Mesenchymal stem cell (in vitro differentiated cells and primary cell): ENCODE measurements at regions not wholly inside any gene's neighbourhood (a gene's known extent, or its start where the extent isn't known, plus 50 kb on each side); places are given as distances from the start of the nearest gene placed in this dataset.

Source experiments
- DNase-seq: peaks from one replicate; pipeline ENCODE4 v3.0.0-alpha.2; 2013
- H2AFZ ChIP-seq: one replicate; pipeline ENCODE4 v1.6.1; 2013; ENCODE audit warnings: low read depth, mild to moderate bottlenecking, control low read depth, inconsistent platforms, low read length, moderate library complexity
- H2AK5ac ChIP-seq: 2 replicates; pipeline ENCODE4 v1.6.1; 2013; ENCODE audit warnings: low read length, moderate library complexity, mild to moderate bottlenecking, inconsistent platforms; ENCODE audit not compliant: severe bottlenecking
- H2BK120ac ChIP-seq: one replicate; pipeline ENCODE4 v1.6.1; 2013; ENCODE audit warnings: low read depth, mild to moderate bottlenecking, inconsistent platforms, low read length, moderate library complexity
- H2BK12ac ChIP-seq, 2 experiments: one replicate each; pipeline ENCODE4 v1.6.1; 2013; ENCODE audit warnings: inconsistent platforms in 2 of 2, low read length in 2 of 2, mild to moderate bottlenecking in 2 of 2, moderate library complexity in 2 of 2, control low read depth in 1 of 2
- H2BK15ac ChIP-seq: one replicate; pipeline ENCODE4 v1.6.1; 2013; ENCODE audit warnings: mild to moderate bottlenecking, low read depth, inconsistent platforms; ENCODE audit not compliant: poor library complexity, severe bottlenecking
- H2BK5ac ChIP-seq: 2 replicates; pipeline ENCODE4 v1.6.1; 2013; ENCODE audit warnings: low read depth, mild to moderate bottlenecking, low read length, control low read depth, inconsistent platforms; ENCODE audit not compliant: poor library complexity, severe bottlenecking
- H3K14ac ChIP-seq, 2 experiments: one replicate each; pipeline ENCODE4 v1.6.1; 2013; ENCODE audit warnings: inconsistent platforms in 2 of 2, low read length in 2 of 2, control low read depth in 1 of 2, mild to moderate bottlenecking in 1 of 2, moderate library complexity in 1 of 2
- H3K18ac ChIP-seq, 2 experiments: one replicate each; pipeline ENCODE4 v1.6.1; 2013; ENCODE audit warnings: inconsistent platforms in 2 of 2, low read length in 2 of 2, control low read depth in 1 of 2, low read depth in 1 of 2, mild to moderate bottlenecking in 1 of 2
- H3K23ac ChIP-seq, 2 experiments: one replicate each; pipeline ENCODE4 v1.6.1; 2013; ENCODE audit warnings: inconsistent platforms in 2 of 2, low read length in 2 of 2, mild to moderate bottlenecking in 2 of 2, moderate library complexity in 2 of 2, control low read depth in 1 of 2
- H3K27ac ChIP-seq: 2 replicates; pipeline ENCODE4 v1.5.1; 2013; ENCODE audit warnings: mild to moderate bottlenecking, moderate library complexity, low read length, control low read depth, inconsistent platforms; ENCODE audit not compliant: poor library complexity, severe bottlenecking
- H3K27me3 ChIP-seq, 2 experiments: 2 replicates each; pipeline versions ENCODE4 v1.6.1 to v1.7.0; 2013; ENCODE audit warnings: low read length in 2 of 2, mild to moderate bottlenecking in 2 of 2, moderate library complexity in 2 of 2, control low read depth in 1 of 2, inconsistent platforms in 1 of 2; ENCODE audit not compliant: control insufficient read depth in 1 of 2, insufficient read depth in 1 of 2
- H3K36me3 ChIP-seq, 2 experiments: 2 replicates each; pipeline versions ENCODE4 v1.6.1 to v1.7.0; 2013; ENCODE audit warnings: low read length in 2 of 2, control low read depth in 1 of 2, inconsistent platforms in 1 of 2, low read depth in 1 of 2, mild to moderate bottlenecking in 1 of 2; ENCODE audit not compliant: insufficient read depth in 2 of 2, control insufficient read depth in 1 of 2
- H3K4ac ChIP-seq, 2 experiments: one replicate each; pipeline ENCODE4 v1.6.1; 2013; ENCODE audit warnings: inconsistent platforms in 2 of 2, low read length in 2 of 2, mild to moderate bottlenecking in 2 of 2, moderate library complexity in 2 of 2, control low read depth in 1 of 2, low read depth in 1 of 2
- H3K4me1 ChIP-seq: 2 replicates; pipeline ENCODE4 v1.6.1; 2013; ENCODE audit warnings: low read depth, low read length, control low read depth; ENCODE audit not compliant: control insufficient read depth, insufficient read depth
- H3K4me2 ChIP-seq: 2 replicates; pipeline ENCODE4 v1.6.1; 2013; ENCODE audit warnings: low read length, mild to moderate bottlenecking, inconsistent platforms; ENCODE audit not compliant: poor library complexity, severe bottlenecking
- H3K4me3 ChIP-seq, 2 experiments: 2 replicates each; pipeline versions ENCODE4 v1.5.1 to v1.7.0; 2013; ENCODE audit warnings: low read length in 2 of 2, mild to moderate bottlenecking in 2 of 2, control low read depth in 1 of 2, low read depth in 1 of 2; ENCODE audit not compliant: insufficient read depth in 1 of 2
- H3K79me1 ChIP-seq: replicated peaks from 2 replicates; pipeline ENCODE4 v1.6.1; 2013; ENCODE audit warnings: mild to moderate bottlenecking, control low read depth, low read length, inconsistent platforms; ENCODE audit not compliant: poor library complexity, severe bottlenecking
- H3K9ac ChIP-seq: 2 replicates; pipeline ENCODE4 v1.7.0; 2013; ENCODE audit warnings: mild to moderate bottlenecking, low read length, moderate library complexity
- H3K9me3 ChIP-seq: 2 replicates; pipeline ENCODE4 v1.7.0; 2013; ENCODE audit warnings: mild to moderate bottlenecking, low read length; ENCODE audit not compliant: control insufficient read depth
- H4K8ac ChIP-seq: one replicate; pipeline ENCODE4 v1.6.1; 2013; ENCODE audit warnings: inconsistent platforms, mild to moderate bottlenecking, low read length, moderate library complexity
- H4K91ac ChIP-seq: one replicate; pipeline ENCODE4 v1.6.1; 2013; ENCODE audit warnings: mild to moderate bottlenecking, low read length, inconsistent platforms
- WGBS: methylation state at CpG from one replicate; pipeline ENCODE4 v1.1.7; 2013; ENCODE audit warnings: mixed read lengths; 5-methylcytosine and 5-hydroxymethylcytosine counted together

GRCh38 chr12:125208942-125209341, 143.7 kb downstream of the AACS start:
- Histone ChIP-seq H3K9ac (no peak overlapping the region), H2BK120ac (no peak overlapping the region), H4K8ac (no peak overlapping the region), H3K9me3 (no peaks in the 10 kb centered on the region), H3K4me2 (no peak overlapping the region), H2BK15ac (no peak overlapping the region), H2BK5ac (no peak overlapping the region), H3K27ac (no peak overlapping the region), H3K4me1 (peaks cover 7% of the 10 kb centered on the region), H3K14ac (no peak overlapping the region), H3K4ac (no peak overlapping the region), H2AK5ac (no peak overlapping the region), H3K4me3 (peak overlapping the region in 1 of 2 experiments; percentile 28), H2BK12ac (no peak overlapping the region), H4K91ac (no peak overlapping the region), H2AFZ (no peak overlapping the region), H3K36me3 (no peaks in the 10 kb centered on the region), H3K18ac (no peak overlapping the region), H3K23ac (no peak overlapping the region), H3K79me1 (no peaks in the 10 kb centered on the region), H3K27me3 (peaks cover 23 to 26% of the 10 kb centered on the region in 2 experiments)
- 61% methylated on average over 12 of the region's 12 CpGs for WGBS
- no peak for DNase-seq

DNA sequence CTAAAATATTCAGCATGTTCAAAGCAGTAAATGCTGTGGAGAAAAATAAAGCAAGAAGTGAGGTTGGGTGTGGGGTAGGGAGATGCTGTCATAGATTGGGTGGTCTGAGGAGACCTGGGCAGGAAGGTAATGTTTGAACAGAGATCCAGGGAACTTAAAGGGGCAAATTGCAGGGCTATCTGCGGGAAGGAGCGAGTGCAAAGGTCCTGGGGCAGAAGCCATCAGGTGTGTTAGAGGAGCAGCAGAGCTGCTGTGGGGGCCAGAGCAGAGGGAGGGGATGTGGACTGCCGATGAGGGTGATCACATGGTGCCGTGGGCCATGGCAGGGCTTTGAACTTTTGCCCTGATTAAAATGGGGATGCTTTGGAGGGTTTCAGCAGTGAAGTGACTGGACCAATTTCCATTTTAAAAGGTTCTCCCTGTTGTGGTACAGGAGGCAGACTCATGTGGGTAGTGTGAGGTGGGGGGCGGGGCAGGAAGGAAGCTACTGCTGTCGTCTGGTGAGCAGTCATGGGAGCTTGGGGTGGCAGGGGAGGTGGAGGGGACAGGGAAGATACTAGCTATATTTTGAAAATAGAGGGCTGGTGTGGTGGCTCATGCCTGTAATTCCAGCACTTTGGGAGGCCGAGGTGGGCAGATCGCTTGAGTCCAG, 145.0 kb downstream of the AACS start:
- no peak overlapping the region for H2BK12ac ChIP-seq
- H2AFZ ChIP-seq = no peak overlapping the region
- no peak overlapping the region for H2BK5ac ChIP-seq
- H3K27me3 ChIP-seq = peaks cover 24 to 26% of the 10 kb centered on the region in 2 experiments
- no peak overlapping the region for H2BK15ac ChIP-seq
- H3K4me3 ChIP-seq = no peak overlapping the region
- H3K14ac ChIP-seq = no peak overlapping the region
- no peak for DNase-seq
- no peak overlapping the region for H3K4ac ChIP-seq
- peaks cover 7% of the 10 kb centered on the region for H3K4me1 ChIP-seq
- no peaks in the 10 kb centered on the region for H3K36me3 ChIP-seq
- H3K9me3 ChIP-seq = no peaks in the 10 kb centered on the region
- no peak overlapping the region for H3K18ac ChIP-seq
- H4K8ac ChIP-seq = no peak overlapping the region
- H2BK120ac ChIP-seq = no peak overlapping the region
- no peak overlapping the region for H3K9ac ChIP-seq
- H3K27ac ChIP-seq = no peak overlapping the region
- no peak overlapping the region for H2AK5ac ChIP-seq
- H3K23ac ChIP-seq = no peak overlapping the region
- no peak overlapping the region for H3K4me2 ChIP-seq
- H4K91ac ChIP-seq = no peak overlapping the region
- 63% methylated on average over 8 of the region's 8 CpGs for WGBS
- H3K79me1 ChIP-seq = no peaks in the 10 kb centered on the region

- H3K4me2 ChIP-seq = no peak overlapping the region
- no peak overlapping the region for H3K9ac ChIP-seq
- no peak overlapping the region for H4K8ac ChIP-seq
- H3K18ac ChIP-seq = no peak overlapping the region
- H3K36me3 ChIP-seq = no peaks in the 10 kb centered on the region
- 89% methylated on average over 7 of the region's 7 CpGs for WGBS
- H3K79me1 ChIP-seq = no peaks in the 10 kb centered on the region
- H2BK5ac ChIP-seq = no peak overlapping the region
- no peaks in the 10 kb centered on the region for H3K9me3 ChIP-seq
- no peak overlapping the region for H3K27ac ChIP-seq
- no peak overlapping the region for H3K14ac ChIP-seq
- H4K91ac ChIP-seq = no peak overlapping the region
- H2BK12ac ChIP-seq = no peak overlapping the region
- DNase-seq = no peak
- H3K4ac ChIP-seq = no peak overlapping the region
- H3K4me1 ChIP-seq = peaks cover 7% of the 10 kb centered on the region
- H2AK5ac ChIP-seq = no peak overlapping the region
- no peak overlapping the region for H2AFZ ChIP-seq
- no peak overlapping the region for H3K23ac ChIP-seq
- no peak overlapping the region for H2BK15ac ChIP-seq
- no peak overlapping the region for H3K4me3 ChIP-seq
- peaks cover 17 to 26% of the 10 kb centered on the region in 2 experiments for H3K27me3 ChIP-seq
- no peak overlapping the region for H2BK120ac ChIP-seq
Measured at GRCh38 chr12:125211464-125211863, 146.2 kb downstream of the AACS start.

- no peak overlapping the region for H2BK5ac ChIP-seq
- H3K27ac ChIP-seq = no peak overlapping the region
- H2BK12ac ChIP-seq = no peak overlapping the region
- H2AFZ ChIP-seq = no peak overlapping the region
- H4K91ac ChIP-seq = no peak overlapping the region
- H3K4ac ChIP-seq = no peak overlapping the region
- H2AK5ac ChIP-seq = no peak overlapping the region
- H3K4me1 ChIP-seq = peaks cover 1% of the 10 kb centered on the region
- no peak overlapping the region for H3K14ac ChIP-seq
- no peaks in the 10 kb centered on the region for H3K9me3 ChIP-seq
- no peak overlapping the region for H4K8ac ChIP-seq
- H3K9ac ChIP-seq = no peak overlapping the region
- H2BK120ac ChIP-seq = no peak overlapping the region
- H3K36me3 ChIP-seq = no peaks in the 10 kb centered on the region
- no peak overlapping the region for H3K4me3 ChIP-seq
- H3K18ac ChIP-seq = no peak overlapping the region
- no peaks in the 10 kb centered on the region for H3K79me1 ChIP-seq
- no peak for DNase-seq
- WGBS = 70% methylated on average over 5 of the region's 5 CpGs
- no peak overlapping the region for H3K4me2 ChIP-seq
- no peak overlapping the region for H2BK15ac ChIP-seq
- H3K23ac ChIP-seq = no peak overlapping the region
- H3K27me3 ChIP-seq = peaks cover 6 to 10% of the 10 kb centered on the region in 2 experiments
Measured at GRCh38 chr12:125214289-125214688, 149.1 kb downstream of the AACS start.
